Endothelial cell of umbilical vein (primary cell): ENCODE measurements at regions not wholly inside any gene's neighbourhood (a gene's known extent, or its start where the extent isn't known, plus 50 kb on each side); places are given as distances from the start of the nearest gene placed in this dataset.

Experiments used
- EZH2 ChIP-seq: IDR thresholded peaks from 2 replicates; pipeline ENCODE4 v1.6.1; 2012; ENCODE audit warnings: borderline replicate concordance, low read depth, mild to moderate bottlenecking, moderate library complexity, low read length, inconsistent platforms; ENCODE audit not compliant: severe bottlenecking
- FOS ChIP-seq: IDR thresholded peaks from 2 replicates; pipeline ENCODE4 v1.6.1; 2011; ENCODE audit warnings: mild to moderate bottlenecking, low read length, moderate library complexity, borderline replicate concordance; ENCODE audit not compliant: insufficient read depth
- GATA2 ChIP-seq: IDR thresholded peaks from 2 replicates; pipeline ENCODE4 v1.7.0; 2011; ENCODE audit warnings: low read depth, mild to moderate bottlenecking, moderate library complexity, mixed read lengths, low read length; ENCODE audit not compliant: insufficient read length, insufficient read depth
- JUN ChIP-seq: IDR thresholded peaks from 2 replicates; pipeline ENCODE4 v1.6.1; 2011; ENCODE audit warnings: borderline replicate concordance, low read depth; ENCODE audit not compliant: insufficient read length, insufficient read depth
- MYC ChIP-seq: IDR thresholded peaks from one replicate; pipeline ENCODE4 v1.6.1; 2011; ENCODE audit warnings: mild to moderate bottlenecking, low read depth, low read length
- POLR2A ChIP-seq: IDR thresholded peaks from 2 replicates; pipeline ENCODE4 v1.6.1; 2012; ENCODE audit warnings: low read depth, mild to moderate bottlenecking, control low read depth, low read length
- POLR2AphosphoS5 ChIP-seq: IDR thresholded peaks from 2 replicates; pipeline ENCODE4 v1.6.1; 2012; ENCODE audit warnings: low read depth, mild to moderate bottlenecking, control low read depth, low read length, moderate library complexity; ENCODE audit not compliant: insufficient read depth
- TF ChIP-seq, protein P1 (sequence below), 2 donors: IDR thresholded peaks; 1 replicate in 1 of 2; 2 replicates in 1 of 2; pipeline ENCODE4 v1.5.1; 2011; ENCODE audit warnings: low read length in 2 of 2, mild to moderate bottlenecking in 2 of 2, moderate library complexity in 2 of 2, control low read depth in 1 of 2, inconsistent platforms in 1 of 2, low read depth in 1 of 2; ENCODE audit not compliant: insufficient read depth in 1 of 2; ENCODE audit errors: extremely low read depth in 1 of 2
- TF ChIP-seq, protein P2 (sequence below): IDR thresholded peaks from 2 replicates; pipeline ENCODE4 v1.6.1; 2011; ENCODE audit not compliant: insufficient read depth, insufficient read length

GRCh38 chr2:217189131-217189530 lies 329.3 kb upstream of the TNP1 start:
- TF ChIP-seq, protein P1, sequence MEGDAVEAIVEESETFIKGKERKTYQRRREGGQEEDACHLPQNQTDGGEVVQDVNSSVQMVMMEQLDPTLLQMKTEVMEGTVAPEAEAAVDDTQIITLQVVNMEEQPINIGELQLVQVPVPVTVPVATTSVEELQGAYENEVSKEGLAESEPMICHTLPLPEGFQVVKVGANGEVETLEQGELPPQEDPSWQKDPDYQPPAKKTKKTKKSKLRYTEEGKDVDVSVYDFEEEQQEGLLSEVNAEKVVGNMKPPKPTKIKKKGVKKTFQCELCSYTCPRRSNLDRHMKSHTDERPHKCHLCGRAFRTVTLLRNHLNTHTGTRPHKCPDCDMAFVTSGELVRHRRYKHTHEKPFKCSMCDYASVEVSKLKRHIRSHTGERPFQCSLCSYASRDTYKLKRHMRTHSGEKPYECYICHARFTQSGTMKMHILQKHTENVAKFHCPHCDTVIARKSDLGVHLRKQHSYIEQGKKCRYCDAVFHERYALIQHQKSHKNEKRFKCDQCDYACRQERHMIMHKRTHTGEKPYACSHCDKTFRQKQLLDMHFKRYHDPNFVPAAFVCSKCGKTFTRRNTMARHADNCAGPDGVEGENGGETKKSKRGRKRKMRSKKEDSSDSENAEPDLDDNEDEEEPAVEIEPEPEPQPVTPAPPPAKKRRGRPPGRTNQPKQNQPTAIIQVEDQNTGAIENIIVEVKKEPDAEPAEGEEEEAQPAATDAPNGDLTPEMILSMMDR (IDR thresholded peaks at IDR 0.05; ENCODE audit: extremely low read depth in 1 of 2, insufficient read depth in 1 of 2, low read depth in 1 of 2, low read length in 2 of 2), result no peak
- TF ChIP-seq, protein P2, sequence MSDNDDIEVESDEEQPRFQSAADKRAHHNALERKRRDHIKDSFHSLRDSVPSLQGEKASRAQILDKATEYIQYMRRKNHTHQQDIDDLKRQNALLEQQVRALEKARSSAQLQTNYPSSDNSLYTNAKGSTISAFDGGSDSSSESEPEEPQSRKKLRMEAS, result no peak
- no peak for TF ChIP-seq POLR2AphosphoS5
- no peak for TF ChIP-seq JUN
- TF ChIP-seq POLR2A, result no peak
- no peak for TF ChIP-seq EZH2
- TF ChIP-seq GATA2, result no peak
- no peak for TF ChIP-seq MYC
- TF ChIP-seq FOS, result no peak
